IMR-90 (cell line): ENCODE measurements at regions not wholly inside any gene's neighbourhood (a gene's known extent, or its start where the extent isn't known, plus 50 kb on each side); places are given as distances from the start of the nearest gene placed in this dataset.

ENCODE experiments used
- ATAC-seq: fragments of 200-7000 bp; cut with Tn5 transposase; 2 replicates; pipeline ENCODE4 v1.9.1; 2020; ENCODE audit warnings: low read depth, mild to moderate bottlenecking, moderate library complexity
- BruUV-seq: library from RNA; stranded (reverse); fragments of 400-500 nt; replicated peaks from 2 replicates; lab custom pipeline; 2021; lab: Mats Ljungman, UMichigan
- CTCF ChIA-PET: fragments of 300-600 bp; formaldehyde crosslinking; extraction: SDS; loops from one replicate; lab custom pipeline; 2021; ENCODE audit warnings: antibody characterized with exemption; lab: Yijun Ruan, JAX
- POLR2A ChIA-PET: fragments of 300-600 bp; sonication (Branson Sonifier 250); formaldehyde crosslinking; loops from one replicate; lab custom pipeline; 2022; ENCODE audit warnings: antibody characterized with exemption; ENCODE audit not compliant: unreplicated experiment; lab: Charles Lee
- DNase-seq: peaks from one replicate; pipeline ENCODE4 v3.0.0; 2013
- H2AFZ ChIP-seq: replicated peaks from 2 replicates; pipeline ENCODE3; 2013; ENCODE audit warnings: low read length, mild to moderate bottlenecking; ENCODE audit not compliant: poor library complexity
- H2AK5ac ChIP-seq: 2 replicates; pipeline ENCODE4 v1.6.1; 2013; ENCODE audit warnings: low read depth, low read length, inconsistent platforms
- H2AK9ac ChIP-seq: replicated peaks from 2 replicates; pipeline ENCODE3; 2013; ENCODE audit warnings: mild to moderate bottlenecking, low read depth, low read length, moderate library complexity; ENCODE audit not compliant: poor library complexity
- H2BK120ac ChIP-seq: 2 replicates; pipeline ENCODE4 v1.6.1; 2013; ENCODE audit warnings: low read depth, low read length, inconsistent platforms
- H2BK15ac ChIP-seq: 3 replicates; pipeline ENCODE4 v1.6.1; 2013; ENCODE audit warnings: low read depth, low read length, inconsistent platforms
- H2BK20ac ChIP-seq: 2 replicates; pipeline ENCODE4 v1.6.1; 2013; ENCODE audit warnings: low read depth, mild to moderate bottlenecking, inconsistent platforms, low read length, moderate library complexity
- H2BK5ac ChIP-seq: 2 replicates; pipeline ENCODE4 v1.6.1; 2013; ENCODE audit warnings: mild to moderate bottlenecking, low read depth, low read length, inconsistent platforms; ENCODE audit not compliant: poor library complexity, severe bottlenecking
- H3K14ac ChIP-seq: replicated peaks from 2 replicates; pipeline ENCODE4 v1.6.1; 2013; ENCODE audit warnings: low read depth, low read length, inconsistent platforms
- H3K18ac ChIP-seq: 2 replicates; pipeline ENCODE4 v1.6.1; 2013; ENCODE audit warnings: low read depth, low read length, control low read depth
- H3K23ac ChIP-seq: 2 replicates; pipeline ENCODE4 v1.6.1; 2013; ENCODE audit warnings: low read depth, low read length, inconsistent platforms
- H3K27ac ChIP-seq: 2 replicates; pipeline ENCODE4 v1.5.1; 2013; ENCODE audit warnings: mild to moderate bottlenecking, control low read depth, low read length; ENCODE audit not compliant: insufficient read depth
- H3K27me3 ChIP-seq: 2 replicates; pipeline ENCODE4 v1.6.1; 2013; ENCODE audit warnings: low read length; ENCODE audit not compliant: control insufficient read depth, insufficient read depth
- H3K36me3 ChIP-seq: 2 replicates; pipeline ENCODE4 v1.6.1; 2013; ENCODE audit warnings: low read length, mixed read lengths; ENCODE audit not compliant: control insufficient read depth, insufficient read depth
- H3K4ac ChIP-seq: 2 replicates; pipeline ENCODE4 v1.6.1; 2013; ENCODE audit warnings: low read depth, low read length, inconsistent platforms
- H3K4me1 ChIP-seq: 2 replicates; pipeline ENCODE4 v1.6.1; 2013; ENCODE audit warnings: low read length, mixed read lengths; ENCODE audit not compliant: control insufficient read depth, insufficient read depth
- H3K4me2 ChIP-seq: 2 replicates; pipeline ENCODE4 v1.6.1; 2013; ENCODE audit warnings: low read depth, mild to moderate bottlenecking, control low read depth, low read length, moderate library complexity
- H3K4me3 ChIP-seq: 2 replicates; pipeline ENCODE4 v1.5.1; 2013; ENCODE audit warnings: low read depth, mild to moderate bottlenecking, control low read depth, low read length, moderate library complexity; ENCODE audit not compliant: insufficient read depth
- H3K56ac ChIP-seq: 2 replicates; pipeline ENCODE4 v1.6.1; 2013; ENCODE audit warnings: low read length, inconsistent platforms; ENCODE audit not compliant: insufficient read depth; ENCODE audit errors: extremely low read depth
- H3K79me1 ChIP-seq, 2 experiments: 2 replicates each; pipeline ENCODE4 v1.6.1; 2013; ENCODE audit warnings: low read length in 2 of 2, inconsistent platforms in 1 of 2, low read depth in 1 of 2
- H3K9ac ChIP-seq: 2 replicates; pipeline ENCODE4 v1.6.1; 2013; ENCODE audit warnings: low read depth, low read length, control low read depth
- H3K9me1 ChIP-seq: 2 replicates; pipeline ENCODE4 v1.6.1; 2013; ENCODE audit warnings: low read length, inconsistent platforms; ENCODE audit not compliant: insufficient read depth
- H3K9me3 ChIP-seq: 2 replicates; pipeline ENCODE4 v1.6.1; 2013; ENCODE audit warnings: low read length; ENCODE audit not compliant: control insufficient read depth, insufficient read depth
- H4K20me1 ChIP-seq: 2 replicates; pipeline ENCODE4 v1.6.1; 2013; ENCODE audit warnings: low read length, inconsistent platforms; ENCODE audit not compliant: insufficient read depth
- H4K5ac ChIP-seq: 2 replicates; pipeline ENCODE4 v1.6.1; 2013; ENCODE audit warnings: mild to moderate bottlenecking, low read depth, low read length, control low read depth
- H4K8ac ChIP-seq, 2 experiments: 2 replicates each; pipeline ENCODE4 v1.6.1; 2013; ENCODE audit warnings: low read depth in 2 of 2, low read length in 2 of 2, control low read depth in 1 of 2, inconsistent platforms in 1 of 2
- H4K91ac ChIP-seq: 2 replicates; pipeline ENCODE4 v1.6.1; 2013; ENCODE audit warnings: low read depth, low read length, inconsistent platforms; ENCODE audit not compliant: insufficient read depth
- MXI1 ChIP-seq: IDR thresholded peaks from 2 replicates; pipeline ENCODE4 v1.6.1; 2012; ENCODE audit warnings: low read depth, mild to moderate bottlenecking, low read length, moderate library complexity, borderline replicate concordance
- POLR2A ChIP-seq: IDR thresholded peaks from 2 replicates; pipeline ENCODE4 v1.6.1; 2012; ENCODE audit warnings: mild to moderate bottlenecking, low read depth, low read length
- WGBS, 2 experiments: methylation state at CpG; one replicate each; pipeline versions ENCODE4 v1.1.5 to v1.1.7; 2013; ENCODE audit warnings: missing lambda C conversion rate in 2 of 2; ENCODE audit not compliant: insufficient read length in 1 of 2; ENCODE audit errors: extremely low coverage in 2 of 2; 5-methylcytosine and 5-hydroxymethylcytosine counted together
- dilution Hi-C: fragments of 300-500 bp; cut with HindIII; formaldehyde crosslinking; loops from one replicate; pipeline ENCODE4 v1.14.3; 2018; ENCODE audit warnings: low sequenced_read_pairs; ENCODE audit not compliant: unreplicated experiment
- in situ Hi-C: fragments of 300-500 bp; cut with MboI; formaldehyde crosslinking; loops from 3 replicates; pipeline ENCODE4 v1.14.3; 2019; ENCODE audit warnings: low sequenced_read_pairs, inconsistent platforms, mixed read lengths
- intact Hi-C: fragments of 100-400 bp; cut with micrococcal nuclease; formaldehyde crosslinking; loops from 2 replicates; pipeline ENCODE4 v1.10.0; 2022

DNA sequence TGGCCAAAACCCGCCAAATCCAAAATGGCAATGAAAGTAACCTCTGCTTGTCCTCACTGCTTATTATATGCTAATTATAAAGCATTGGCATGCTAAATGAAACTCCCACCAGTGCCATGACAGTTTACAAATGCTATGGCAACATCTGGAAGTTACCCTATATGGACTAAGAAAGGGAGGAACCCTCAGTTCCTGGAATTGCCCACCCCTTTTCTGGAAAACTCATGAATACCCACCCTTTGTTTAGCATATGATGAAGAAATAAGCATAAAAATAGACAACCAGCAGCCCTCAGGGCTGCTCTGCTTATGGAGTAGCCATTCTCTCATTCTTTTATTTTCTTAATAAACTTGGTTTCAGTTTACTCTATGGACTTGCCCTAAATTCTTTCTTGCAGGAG, 269.8 kb downstream of the OLFM4 start:
- no peak overlapping the region for H4K8ac ChIP-seq
- H2BK15ac ChIP-seq: no peak overlapping the region
- no peaks in the 10 kb centered on the region for H3K36me3 ChIP-seq
- no peak overlapping the region for H3K4me2 ChIP-seq
- no peak overlapping the region for H3K4me3 ChIP-seq
- WGBS, 2 experiments: no CpG with 5 or more reads among the region's 1 CpG
- H2AFZ ChIP-seq: no peak overlapping the region
- ChIA-PET POLR2A (no interaction called here), CTCF (no interaction called here)
- H2AK5ac ChIP-seq: no peak overlapping the region
- no peaks in the 10 kb centered on the region for H3K27me3 ChIP-seq
- H2BK20ac ChIP-seq: no peak overlapping the region
- H3K4me1 ChIP-seq: no peaks in the 10 kb centered on the region
- in situ Hi-C loops: no loop called here
- dilution Hi-C loops: no loop called here
- H3K9ac ChIP-seq: no peak overlapping the region
- no peak overlapping the region for H3K4ac ChIP-seq
- no peaks in the 10 kb centered on the region; the same call in 1 of the 2 replicates for H3K9me3 ChIP-seq
- no peak overlapping the region for H2AK9ac ChIP-seq
- no peak overlapping the region for H4K5ac ChIP-seq
- no peaks in the 10 kb centered on the region for H4K20me1 ChIP-seq
- TF ChIP-seq POLR2A: no peak
- no peak for TF ChIP-seq MXI1
- H2BK5ac ChIP-seq: no peak overlapping the region
- no peak overlapping the region for H3K18ac ChIP-seq
- no peak overlapping the region for H3K23ac ChIP-seq
- H4K91ac ChIP-seq: no peak overlapping the region
- ATAC-seq: no peak
- intact Hi-C loops: no loop called here
- no TSS peak for BruUV-seq
- H3K27ac ChIP-seq: no peak overlapping the region
- no peak overlapping the region for H2BK120ac ChIP-seq
- H3K56ac ChIP-seq: no peak overlapping the region
- H3K9me1 ChIP-seq: no peaks in the 10 kb centered on the region
- no peak for DNase-seq
- no peaks in the 10 kb centered on the region for H3K79me1 ChIP-seq
- H3K14ac ChIP-seq: no peak overlapping the region
